Cardiac fibroblast (primary cell): ENCODE measurements at regions not wholly inside any gene's neighbourhood (a gene's known extent, or its start where the extent isn't known, plus 50 kb on each side); places are given as distances from the start of the nearest gene placed in this dataset.
A peak's percentile ranks its signal among the peaks of the same experiment; 100 is the strongest.

Experiments used
- DNase-seq, 2 donors: peaks; one replicate each; pipeline versions ENCODE4 v3.0.0 to v3.0.0-alpha.2; 2010; ENCODE audit warnings: low read depth in 2 of 2
- H3K4me3 ChIP-seq, 2 donors: replicated peaks in 1 of 2; 1 replicate in 1 of 2; 2 replicates in 1 of 2; pipeline ENCODE4 v1.5.1; 2011; ENCODE audit warnings: low read depth in 2 of 2, low read length in 2 of 2, mild to moderate bottlenecking in 2 of 2, moderate library complexity in 1 of 2
- CTCF ChIP-seq: IDR thresholded peaks from one replicate; pipeline ENCODE4 v1.5.1; 2011; ENCODE audit warnings: low read depth, mild to moderate bottlenecking, low read length, inconsistent platforms

GRCh38 chr4:140267576-140267975, 105.9 kb upstream of the SCOC start:
- TF ChIP-seq CTCF: no peak
- no peak for DNase-seq
- H3K4me3 ChIP-seq: no peak overlapping the region

- H3K4me3 ChIP-seq: no peak overlapping the region
- TF ChIP-seq CTCF: no peak
- DNase-seq: peak in 1 of 2 donors; percentile 12
Observed at GRCh38 chr4:140266958-140267568, 106.4 kb upstream of the SCOC start.

DNA sequence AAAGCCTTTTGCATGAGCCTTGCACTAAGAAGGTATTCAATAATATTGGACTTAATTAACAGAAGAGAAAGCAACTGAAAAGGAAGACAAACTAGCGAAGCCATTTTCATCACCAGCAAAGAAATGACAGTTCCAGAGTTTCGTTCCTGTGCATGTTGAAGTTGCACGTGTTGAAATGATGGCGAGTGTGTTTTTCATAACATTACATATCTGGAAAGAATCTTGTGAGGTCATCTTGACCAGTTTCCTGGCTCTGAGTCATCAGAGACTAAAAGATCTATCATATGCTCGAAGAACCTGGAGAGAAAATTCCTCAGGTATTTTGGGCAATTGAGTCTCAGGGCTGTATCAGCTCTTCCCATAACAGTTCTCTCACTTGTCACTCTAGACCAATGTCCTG, 106.2 kb upstream of the MAML3 start:
- TF ChIP-seq CTCF: no peak
- DNase-seq: peak; percentile 34 to 89
- H3K4me3 ChIP-seq: no peak overlapping the region

DNA sequence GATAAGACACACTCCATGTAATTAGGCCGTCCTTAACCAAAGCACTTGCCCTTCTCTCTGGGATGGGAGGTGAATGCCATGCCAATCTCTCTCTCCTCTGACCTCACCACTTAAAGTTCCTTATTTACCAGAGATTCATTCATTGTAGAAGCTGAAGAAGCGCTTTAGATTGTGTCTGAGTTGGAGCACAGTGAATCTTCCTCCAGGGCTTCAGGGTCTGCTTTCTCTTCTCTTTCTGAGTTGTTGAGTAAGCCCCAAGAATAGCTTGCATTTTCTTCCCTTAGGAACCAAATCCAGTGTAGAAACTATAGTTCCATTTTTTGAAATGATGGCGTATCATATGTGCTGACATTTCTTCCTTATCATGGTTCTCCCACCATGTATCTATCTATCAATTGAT, 104.5 kb upstream of the MAML3 start:
- TF ChIP-seq CTCF: no peak
- H3K4me3 ChIP-seq: no peak overlapping the region
- no peak for DNase-seq

- TF ChIP-seq CTCF: no peak
- peak; percentile 22 to 55 for DNase-seq
- H3K4me3 ChIP-seq: no peak overlapping the region
Observed at GRCh38 chr4:140257461-140258305, 103.7 kb upstream of the MAML3 start.

DNA sequence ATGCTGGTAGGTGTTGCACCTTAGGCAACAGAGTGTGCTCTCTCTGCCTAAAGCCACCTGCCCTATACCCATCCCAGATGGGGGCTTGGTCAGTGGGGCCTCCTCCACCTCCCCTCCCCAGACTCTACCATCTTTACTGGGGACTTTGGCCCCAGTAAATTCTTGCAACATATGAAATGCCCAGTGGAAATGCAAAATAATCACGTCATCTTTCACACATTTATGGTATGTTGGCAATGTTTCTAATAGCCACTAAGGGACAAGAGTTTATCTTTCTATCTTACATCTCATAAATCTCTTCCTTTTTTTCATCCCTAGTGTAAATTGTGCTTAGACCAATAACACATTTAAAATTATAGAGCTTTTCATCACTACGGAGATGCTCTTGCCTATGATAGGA, 103.0 kb upstream of the MAML3 start:
- no peak overlapping the region for H3K4me3 ChIP-seq
- no peak for TF ChIP-seq CTCF
- peak in 1 of 2 donors; percentile 55 for DNase-seq
